Adrenal gland (tissue), 9 donors: ENCODE measurements at regions not wholly inside any gene's neighbourhood (a gene's known extent, or its start where the extent isn't known, plus 50 kb on each side); places are given as distances from the start of the nearest gene placed in this dataset.
"Not testable (repeated sequence)": the region's sequence is repeated elsewhere in the genome, so short reads cannot be mapped to it uniquely, and the experiment has no call there.

Experiments used
- DNase-seq, 7 donors: peaks; one replicate each; pipeline ENCODE4 v3.0.0-alpha.2; 2019 to 2020
- H3K27ac ChIP-seq, 5 donors: fragments of 200-600 bp; sonication (generic) in 4 of 5; 1 replicate in 3 of 5; 2 replicates in 2 of 5; pipeline versions ENCODE4 v1.5.1 to v1.8.0; 2016 to 2020; ENCODE audit warnings: mild to moderate bottlenecking in 1 of 5
- H3K27me3 ChIP-seq: fragments of 200-600 bp; 2 replicates; pipeline ENCODE4 v1.8.0; 2021
- H3K36me3 ChIP-seq, 2 donors: fragments of 200-600 bp; replicated peaks in 1 of 2; 1 replicate in 1 of 2; 2 replicates in 1 of 2; pipeline versions ENCODE4 v1.5.1 to v1.8.0; 2018 to 2022
- H3K4me1 ChIP-seq, 2 donors: fragments of 200-600 bp; replicated peaks in 1 of 2; 1 replicate in 1 of 2; 2 replicates in 1 of 2; pipeline versions ENCODE4 v1.5.1 to v1.8.0; 2018 to 2021
- H3K4me3 ChIP-seq, 4 donors: fragments of 200-600 bp; sonication (generic) in 3 of 4; one replicate each; pipeline ENCODE4 v1.5.1; 2016 to 2018
- H3K9me3 ChIP-seq, 3 donors: fragments of 200-600 bp; sonication (generic) in 1 of 3; replicated peaks in 1 of 3; 1 replicate in 2 of 3; 2 replicates in 1 of 3; pipeline versions ENCODE4 v1.5.1 to v1.8.0; 2016 to 2021
- POLR2A ChIP-seq, 2 donors: fragments of 450-650 bp; IDR thresholded peaks; one replicate each; pipeline ENCODE4 v1.6.1; 2017; ENCODE audit warnings: antibody characterized with exemption in 2 of 2, mild to moderate bottlenecking in 2 of 2, moderate library complexity in 1 of 2
- WGBS, 4 donors: extraction: QIAGEN DNeasy Blood & Tissue Kit in 2 of 4; methylation state at CpG; one replicate each; pipeline versions ENCODE4 v1.1.5 to v1.1.7; 2013 to 2017; 5-methylcytosine and 5-hydroxymethylcytosine counted together
- intact Hi-C, 2 donors: fragments of 100-400 bp; cut with DNase I; formaldehyde crosslinking; loops; one replicate each; pipeline versions ENCODE4 v1.14.1 to v1.15.0; 2022 to 2023
- TF ChIP-seq, protein P1 (sequence below), 6 experiments: fragments of 450-650 bp in 4 of 6; fragments of 200-600 bp in 2 of 6; sonication (generic) in 1 of 6; IDR thresholded peaks; 1 replicate in 5 of 6; 2 replicates in 1 of 6; pipeline versions ENCODE4 v1.5.1 to v1.8.0; 2016 to 2021; ENCODE audit warnings: antibody characterized with exemption in 6 of 6, mild to moderate bottlenecking in 2 of 6, moderate library complexity in 1 of 6
- donor health status: healthy with polysubstance abuse.
- donor health status: Bipolar disorder and iron deficiency.
- donor health status: DM: yes; HTN: yes; CAD: no.
- donor health status: DM: no; HTN: no; CAD: no.
- donor health status: DM: no; HTN: no; CAD: no.

DNA sequence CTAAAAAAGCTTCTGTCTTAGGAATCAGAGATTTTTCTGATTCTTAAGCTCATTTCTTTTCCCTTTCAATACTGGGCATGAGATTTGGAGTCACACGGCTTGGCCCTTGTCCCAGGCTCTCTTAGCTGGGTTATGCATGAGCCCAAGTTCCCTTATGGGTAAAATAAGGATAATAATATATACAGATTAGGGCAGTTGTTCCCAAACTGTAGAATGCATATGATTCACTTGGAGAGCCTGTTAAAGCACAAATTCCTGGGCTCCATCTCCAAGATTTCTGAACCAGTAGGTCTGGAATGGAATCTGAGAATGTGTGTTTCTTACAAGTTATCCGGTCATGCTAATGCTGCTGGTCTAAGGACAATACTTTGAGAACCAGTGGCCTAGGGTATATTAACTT is 154.0 kb downstream of the REEP3 start:
- Histone ChIP-seq H3K4me3 (no peak overlapping the region), H3K27me3 (no peaks in the 10 kb centered on the region), H3K9me3 (no peaks in the 10 kb centered on the region), H3K27ac (no peak overlapping the region), H3K4me1 (peaks cover 0 to 14% of the 10 kb centered on the region in 2 donors), H3K36me3 (no peaks in the 10 kb centered on the region)
- intact Hi-C loops, result no loop called here
- TF ChIP-seq POLR2A (IDR thresholded peaks at IDR 0.05), result no peak
- TF ChIP-seq, protein P1, sequence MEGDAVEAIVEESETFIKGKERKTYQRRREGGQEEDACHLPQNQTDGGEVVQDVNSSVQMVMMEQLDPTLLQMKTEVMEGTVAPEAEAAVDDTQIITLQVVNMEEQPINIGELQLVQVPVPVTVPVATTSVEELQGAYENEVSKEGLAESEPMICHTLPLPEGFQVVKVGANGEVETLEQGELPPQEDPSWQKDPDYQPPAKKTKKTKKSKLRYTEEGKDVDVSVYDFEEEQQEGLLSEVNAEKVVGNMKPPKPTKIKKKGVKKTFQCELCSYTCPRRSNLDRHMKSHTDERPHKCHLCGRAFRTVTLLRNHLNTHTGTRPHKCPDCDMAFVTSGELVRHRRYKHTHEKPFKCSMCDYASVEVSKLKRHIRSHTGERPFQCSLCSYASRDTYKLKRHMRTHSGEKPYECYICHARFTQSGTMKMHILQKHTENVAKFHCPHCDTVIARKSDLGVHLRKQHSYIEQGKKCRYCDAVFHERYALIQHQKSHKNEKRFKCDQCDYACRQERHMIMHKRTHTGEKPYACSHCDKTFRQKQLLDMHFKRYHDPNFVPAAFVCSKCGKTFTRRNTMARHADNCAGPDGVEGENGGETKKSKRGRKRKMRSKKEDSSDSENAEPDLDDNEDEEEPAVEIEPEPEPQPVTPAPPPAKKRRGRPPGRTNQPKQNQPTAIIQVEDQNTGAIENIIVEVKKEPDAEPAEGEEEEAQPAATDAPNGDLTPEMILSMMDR (IDR thresholded peaks at IDR 0.05), result no peak
- no peak for DNase-seq
- WGBS, 4 donors, result 79 to 89% (median 80%) methylated on average over 2 of the region's 2 CpGs

DNA sequence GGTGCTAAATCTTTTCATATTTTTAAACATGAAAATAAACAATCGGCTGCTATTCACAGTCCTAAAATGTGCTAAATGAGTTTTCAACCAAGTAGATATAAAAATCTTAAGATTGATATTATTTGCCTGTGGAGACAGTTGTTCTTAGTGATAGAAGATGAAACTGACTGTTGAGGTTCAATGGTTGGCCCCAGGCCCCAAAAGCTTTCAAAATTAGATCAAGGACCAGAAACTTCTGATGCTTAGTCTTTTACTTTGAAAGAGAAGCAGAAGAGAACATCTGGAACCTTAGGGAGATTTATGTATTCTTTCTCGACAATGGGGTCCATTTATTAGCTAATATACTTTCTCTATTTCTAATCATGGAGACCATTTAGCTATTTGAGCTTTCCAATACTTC is 155.8 kb downstream of the REEP3 start:
- Histone ChIP-seq H3K27me3 (no peaks in the 10 kb centered on the region), H3K4me3 (no peak overlapping the region), H3K4me1 (peaks cover 0 to 2% of the 10 kb centered on the region in 2 donors), H3K9me3 (no peaks in the 10 kb centered on the region), H3K27ac (no peak overlapping the region), H3K36me3 (no peaks in the 10 kb centered on the region)
- intact Hi-C loops, result no loop called here
- DNase-seq, result no peak
- WGBS, 4 donors, result 67 to 71% (median 68%) methylated on average over 2 of the region's 2 CpGs
- TF ChIP-seq POLR2A (IDR thresholded peaks at IDR 0.05), result no peak

DNA sequence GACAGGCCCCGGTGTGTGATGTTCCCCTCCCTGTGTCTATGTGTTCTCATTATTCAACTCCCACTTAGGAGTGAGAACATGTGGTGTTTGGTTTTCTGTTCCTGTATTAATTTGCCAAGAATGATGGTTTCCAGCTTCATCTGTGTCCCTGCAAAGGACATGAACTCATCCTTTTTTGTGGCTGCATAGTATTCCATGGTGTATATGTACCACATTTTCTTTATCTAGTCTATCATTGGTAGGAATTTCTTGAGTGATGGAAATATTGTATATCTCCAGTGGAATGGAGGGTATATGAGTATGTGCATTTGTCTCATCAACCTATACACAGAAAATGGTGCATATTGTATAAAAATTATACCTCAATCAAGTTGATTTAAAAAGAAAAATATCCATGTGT is 159.3 kb downstream of the REEP3 start:
- H3K27me3 ChIP-seq, H3K27ac ChIP-seq, DNase-seq, H3K36me3 ChIP-seq, intact Hi-C loops, H3K9me3 ChIP-seq, H3K4me3 ChIP-seq, H3K4me1 ChIP-seq: not testable (repeated sequence)
- 95 to 100% (median 100%) methylated on average over 1 of the region's 1 CpG for WGBS, 4 donors

DNA sequence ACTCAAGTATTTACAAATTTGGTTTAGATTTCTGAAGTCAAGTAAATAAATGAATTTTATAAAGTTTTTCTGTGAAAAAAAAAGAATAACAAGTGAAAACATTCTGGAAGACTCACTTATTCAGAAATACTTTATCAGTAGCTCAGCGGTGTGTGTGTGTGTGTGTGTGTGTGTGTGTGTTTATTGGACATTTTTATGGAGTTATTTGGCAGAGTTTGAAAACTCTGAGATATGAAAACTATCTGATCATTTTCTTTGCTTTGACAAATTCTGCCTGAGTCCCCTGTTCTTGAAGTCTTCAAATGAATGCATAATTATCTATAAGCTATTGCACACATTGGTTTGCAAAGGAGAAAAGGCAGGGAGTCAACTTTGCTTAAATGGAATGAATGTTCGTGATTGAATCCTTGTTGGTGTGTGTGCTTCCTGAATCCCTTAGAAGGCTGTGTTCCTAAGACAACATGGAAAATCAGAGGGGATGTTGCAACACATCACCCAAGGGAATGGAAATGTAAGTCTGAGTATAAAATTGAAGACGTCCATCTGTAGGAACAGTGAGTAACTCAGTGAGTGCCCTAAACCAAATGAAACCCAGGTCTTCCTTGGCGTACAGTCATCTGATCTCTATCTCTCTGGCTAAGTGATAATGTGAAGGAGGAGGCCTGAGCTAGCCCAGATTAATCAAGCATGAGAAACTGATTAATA is 160.9 kb downstream of the REEP3 start:
- Histone ChIP-seq H3K27me3 (no peaks in the 10 kb centered on the region), H3K9me3 (no peaks in the 10 kb centered on the region), H3K4me3 (no peak overlapping the region), H3K36me3 (no peaks in the 10 kb centered on the region), H3K4me1 (no peaks in the 10 kb centered on the region), H3K27ac (peak overlapping the region in 2 of 5 donors; percentile 38 to 41)
- TF ChIP-seq POLR2A (IDR thresholded peaks at IDR 0.05), result no peak
- TF ChIP-seq, protein P1 (IDR thresholded peaks at IDR 0.05), result no peak
- intact Hi-C loops, result no loop called here
- peak in 2 of 7 donors; percentile 23 to 33 for DNase-seq
- 54 to 59% (median 56%) methylated on average over 4 of the region's 4 CpGs for WGBS, 4 donors

DNA sequence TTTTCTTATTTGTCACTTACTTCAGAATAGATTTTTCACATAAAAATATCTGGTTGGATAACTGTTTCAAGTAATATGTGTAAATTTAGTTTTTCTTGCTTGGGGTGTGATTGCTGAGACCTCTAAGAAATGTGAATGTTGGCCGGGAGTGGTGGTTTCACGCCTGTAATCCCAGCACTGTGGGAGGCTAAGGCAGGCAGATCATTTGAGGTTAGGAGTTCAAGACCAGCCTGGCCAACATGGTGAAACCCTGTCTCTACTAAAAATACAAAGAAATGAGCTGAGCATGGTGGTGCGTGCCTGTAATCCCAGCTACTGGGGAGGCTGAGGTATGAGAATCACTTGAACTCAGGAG is 161.5 kb downstream of the REEP3 start:
- H3K4me1 ChIP-seq, intact Hi-C loops, H3K36me3 ChIP-seq, H3K27me3 ChIP-seq, H3K9me3 ChIP-seq, DNase-seq, H3K4me3 ChIP-seq: not testable (repeated sequence)
- WGBS, 4 donors, result 72 to 89% (median 84%) methylated on average over 3 of the region's 3 CpGs
- H3K27ac ChIP-seq, result peak overlapping the region in 2 of 5 donors; percentile 38 to 41

DNA sequence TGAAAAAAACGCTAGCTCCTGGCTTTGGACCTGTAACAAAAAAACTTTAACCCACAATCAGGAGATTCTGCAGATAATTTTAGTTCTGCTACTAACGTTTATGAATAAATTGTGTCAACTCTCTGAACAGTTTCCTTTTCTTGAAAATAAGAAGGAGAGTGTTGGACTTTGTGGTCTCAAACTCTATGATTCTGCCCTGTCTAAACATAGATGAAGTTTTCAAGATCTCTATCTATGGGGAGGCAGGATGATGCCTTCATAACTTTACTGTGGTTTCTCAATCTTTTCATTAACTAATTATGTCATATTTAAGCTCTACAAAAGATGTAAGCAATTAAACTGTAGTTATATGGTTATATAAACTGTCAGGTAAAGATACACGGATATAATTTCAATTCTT is 162.0 kb downstream of the REEP3 start:
- Histone ChIP-seq H3K27ac (no peak overlapping the region), H3K4me1 (no peaks in the 10 kb centered on the region), H3K36me3 (no peaks in the 10 kb centered on the region), H3K9me3 (no peaks in the 10 kb centered on the region), H3K27me3 (no peaks in the 10 kb centered on the region), H3K4me3 (no peak overlapping the region)
- WGBS, 4 donors, result 66 to 72% (median 67%) methylated on average over 3 of the region's 3 CpGs
- TF ChIP-seq POLR2A (IDR thresholded peaks at IDR 0.05), result no peak
- TF ChIP-seq, protein P1 (IDR thresholded peaks at IDR 0.05), result no peak
- intact Hi-C loops, result no loop called here
- no peak for DNase-seq
